Hypothalamus (tissue), 51 donors: ENCODE measurements at regions not wholly inside any gene's neighbourhood (a gene's known extent, or its start where the extent isn't known, plus 50 kb on each side); places are given as distances from the start of the nearest gene placed in this dataset.
"Not testable (repeated sequence)": the region's sequence is repeated elsewhere in the genome, so short reads cannot be mapped to it uniquely, and the experiment has no call there.

Experiments used
- DNase-seq, 51 donors: peaks; one replicate each; lab custom pipeline; 2025; lab: John Stamatoyannopoulos, UW

GRCh38 chr11:57913715-57914704 is 109.7 kb upstream of the OR9Q1 start:
- no peak for DNase-seq

DNA sequence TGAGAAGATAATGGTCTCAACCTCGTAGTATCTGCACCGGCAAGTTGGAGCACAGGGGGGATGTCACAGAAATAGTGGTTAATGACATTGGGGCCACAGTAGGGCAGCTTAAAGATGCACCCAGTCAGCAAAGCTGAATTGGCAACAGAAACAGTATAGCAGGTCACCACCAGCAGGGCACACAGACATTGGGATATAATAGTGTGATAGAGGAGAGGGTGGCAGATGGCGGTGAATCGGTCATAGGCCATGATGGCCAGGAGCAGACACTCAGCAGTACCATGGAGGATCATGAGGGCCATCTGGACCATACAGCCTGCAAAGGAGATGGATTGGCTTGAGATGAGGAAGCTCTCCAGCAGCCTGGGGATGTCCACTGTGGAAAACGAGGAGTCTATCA is 106.0 kb upstream of the OR9Q1 start:
- no peak for DNase-seq

DNA sequence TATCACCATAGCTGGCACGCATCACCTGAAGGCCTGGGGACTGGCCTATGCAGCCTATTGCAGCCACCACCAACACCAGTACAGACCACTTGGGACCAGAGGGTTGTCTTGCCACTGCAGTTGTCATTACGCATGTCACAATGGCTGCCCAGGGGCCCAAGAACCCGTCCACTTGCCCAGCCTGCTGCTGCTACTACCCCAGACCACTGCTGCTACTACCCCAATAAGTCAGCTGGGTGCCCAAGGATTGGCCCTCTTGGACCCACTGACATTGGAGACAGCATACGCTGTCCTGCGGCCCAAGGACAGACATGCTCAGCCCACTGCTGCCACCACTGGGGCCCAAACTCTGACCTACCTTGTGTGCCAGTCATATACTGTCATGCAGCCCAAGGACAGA is 102.7 kb upstream of the OR9Q1 start:
- DNase-seq, result no peak

- no peak for DNase-seq
These were observed 91.6 kb upstream of the OR9Q1 start for GRCh38 chr11:57932105-57932504.

GRCh38 chr11:57935402-57936049 is 88.2 kb upstream of the OR9Q1 start:
- no peak for DNase-seq

- DNase-seq, result no peak
These were observed 87.6 kb upstream of the OR9Q1 start for GRCh38 chr11:57936050-57936418.

DNA sequence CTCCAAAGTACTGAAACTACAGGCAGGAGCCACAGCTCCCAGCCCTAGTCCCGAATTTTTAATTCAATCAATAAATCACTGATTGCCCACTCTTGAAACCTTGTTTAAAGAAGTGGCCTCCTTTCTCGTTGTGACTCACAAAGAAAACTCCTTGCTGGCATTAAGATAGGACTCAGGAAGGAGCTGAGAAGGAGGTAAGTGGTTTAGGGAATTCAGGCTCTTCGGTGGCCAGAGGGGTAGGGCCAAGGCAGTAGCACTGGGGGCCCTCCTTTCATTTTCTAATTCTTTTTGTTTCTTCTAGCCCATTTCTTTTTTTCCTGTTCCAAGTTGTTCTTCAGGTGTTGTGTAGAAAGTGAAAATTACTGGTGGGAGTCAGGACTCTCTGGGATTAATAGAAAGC is 86.2 kb upstream of the OR9Q1 start:
- DNase-seq, result no peak

- no peak for DNase-seq
These were observed 85.3 kb upstream of the OR9Q1 start for GRCh38 chr11:57938351-57938750.

DNA sequence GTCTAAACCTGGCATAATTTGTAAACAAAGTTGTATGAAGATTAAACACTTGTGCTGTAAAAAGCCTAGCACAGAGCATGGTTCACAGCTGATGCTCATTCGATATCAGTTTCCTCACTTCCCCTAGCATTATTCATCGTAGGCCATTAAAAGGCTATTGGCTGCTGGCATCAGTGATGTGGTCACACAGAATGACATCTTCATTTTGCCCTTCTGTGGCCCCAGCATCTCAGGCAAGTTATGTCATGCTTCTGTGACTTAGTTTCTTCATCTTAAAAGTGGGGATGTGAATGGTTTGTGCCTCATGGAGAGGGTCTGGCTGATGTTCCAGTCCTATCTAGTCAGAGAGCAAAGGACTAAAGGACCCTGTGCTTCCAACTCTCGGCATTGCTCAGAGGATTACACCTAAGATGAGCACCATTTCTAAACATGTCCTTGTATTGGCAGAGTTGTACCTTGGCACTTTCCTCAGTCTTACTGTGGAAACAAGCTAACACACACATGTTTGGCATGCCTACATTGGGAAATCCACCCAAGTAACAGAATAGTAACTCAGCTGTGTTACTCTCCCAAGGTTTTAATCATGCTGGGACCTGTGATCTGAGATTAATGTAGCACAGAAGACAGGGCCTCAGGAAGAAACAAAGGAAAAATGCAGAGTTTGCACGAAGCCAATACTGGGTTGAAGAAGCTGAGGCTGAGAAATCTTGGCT is 83.5 kb upstream of the OR9Q1 start:
- no peak for DNase-seq

GRCh38 chr11:57941875-57942274 is 81.8 kb upstream of the OR9Q1 start:
- no peak for DNase-seq

- no peak for DNase-seq
These were observed 80.9 kb upstream of the OR9Q1 start for GRCh38 chr11:57942808-57943207.

DNA sequence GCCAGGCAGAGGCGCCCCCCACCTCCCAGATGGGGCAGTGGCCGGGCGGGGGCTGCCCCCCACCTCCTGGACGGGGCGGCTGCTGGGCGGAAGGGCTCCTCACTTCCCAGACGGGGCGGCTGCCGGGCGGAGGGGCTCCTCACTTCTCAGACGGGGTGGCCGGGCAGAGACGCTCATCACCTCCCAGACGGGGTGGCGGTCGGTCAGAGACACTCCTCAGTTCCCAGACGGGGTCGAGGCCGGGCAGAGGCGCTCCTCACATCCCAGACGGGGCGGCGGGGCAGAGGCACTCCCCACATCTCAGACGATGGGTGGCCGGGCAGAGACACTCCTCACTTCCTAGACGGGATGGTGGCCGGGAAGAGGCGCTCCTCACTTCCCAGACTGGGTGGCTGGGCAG is 79.9 kb upstream of the OR9Q1 start:
- DNase-seq, result not testable (repeated sequence)

DNA sequence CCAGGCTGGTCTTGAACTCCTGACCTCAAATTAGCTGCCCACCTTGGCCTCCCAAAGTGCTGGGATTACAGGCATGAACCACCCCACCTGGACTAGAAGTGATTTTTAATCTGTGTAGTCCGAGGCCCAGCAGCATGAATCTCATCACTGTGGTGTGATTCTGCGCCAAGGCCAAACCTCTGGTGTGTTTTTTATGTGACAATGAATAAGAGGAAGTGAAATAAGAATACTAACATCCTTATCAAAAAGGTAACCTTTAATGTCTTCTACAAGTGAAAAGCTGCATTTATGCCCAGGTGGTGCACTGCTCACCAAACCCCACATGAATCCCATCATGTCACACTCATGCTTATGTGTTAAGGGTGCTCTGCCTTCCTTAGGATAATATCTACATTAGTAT is 77.1 kb upstream of the OR9Q1 start:
- no peak for DNase-seq

GRCh38 chr11:57964660-57965059 is 59.0 kb upstream of the OR9Q1 start:
- DNase-seq, result no peak

- DNase-seq, result no peak
These were observed 52.2 kb upstream of the OR9Q1 start for GRCh38 chr11:57971272-57972012.

- no peak for DNase-seq
These were observed 51.7 kb upstream of the OR9Q1 start for GRCh38 chr11:57972013-57972367.
